GM10248 (cell line): ENCODE measurements at regions not wholly inside any gene's neighbourhood (a gene's known extent, or its start where the extent isn't known, plus 50 kb on each side); places are given as distances from the start of the nearest gene placed in this dataset.

Experiments used
- CTCF ChIA-PET: fragments of 300-600 bp; sonication (Branson Sonifier 250); formaldehyde crosslinking; extraction: SDS; loops from one replicate; lab custom pipeline; 2021; ENCODE audit warnings: antibody characterized with exemption; lab: Yijun Ruan, JAX
- POLR2A ChIA-PET: fragments of 350-650 bp; sonication (Branson Sonifier 250); formaldehyde crosslinking; extraction: SDS; loops from one replicate; lab custom pipeline; 2020; ENCODE audit warnings: antibody characterized with exemption; lab: Yijun Ruan, JAX
- DNase-seq: peaks from one replicate; pipeline ENCODE4 v3.0.0; 2012; ENCODE audit errors: extremely low spot score
- TF ChIP-seq, protein P1 (sequence below): IDR thresholded peaks from 2 replicates; pipeline ENCODE4 v1.5.1; 2012; ENCODE audit warnings: mild to moderate bottlenecking, low read depth; ENCODE audit errors: extremely low read depth, missing control alignments, control extremely low read depth

DNA sequence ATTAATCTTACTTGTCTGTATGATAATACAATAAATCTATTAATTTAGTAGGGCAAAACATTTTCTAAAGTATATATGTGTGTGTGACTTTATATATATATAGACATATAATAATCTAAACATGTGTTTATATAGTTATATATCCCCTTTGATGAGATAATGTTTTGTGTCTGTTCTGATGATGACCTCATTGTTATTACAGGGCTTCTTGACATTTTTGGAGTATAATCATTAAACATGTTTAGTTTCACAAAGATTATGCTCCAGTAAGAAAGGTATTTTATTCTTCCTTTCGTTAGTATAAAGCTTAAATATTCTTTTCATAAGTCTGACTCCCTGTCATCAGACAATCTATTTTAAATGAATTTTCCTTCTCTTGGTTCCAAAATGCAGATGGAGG lies 62.3 kb upstream of the CABCOCO1 start:
- no peak for DNase-seq
- CTCF ChIA-PET: interaction anchor here (1.2 to 2.0 kb wide), 3 partner anchors 11 to 47 kb away, joined by 3 to 7 read pairs (median 4); no protein-coding TSS in a partner anchor
- TF ChIP-seq, protein P1, sequence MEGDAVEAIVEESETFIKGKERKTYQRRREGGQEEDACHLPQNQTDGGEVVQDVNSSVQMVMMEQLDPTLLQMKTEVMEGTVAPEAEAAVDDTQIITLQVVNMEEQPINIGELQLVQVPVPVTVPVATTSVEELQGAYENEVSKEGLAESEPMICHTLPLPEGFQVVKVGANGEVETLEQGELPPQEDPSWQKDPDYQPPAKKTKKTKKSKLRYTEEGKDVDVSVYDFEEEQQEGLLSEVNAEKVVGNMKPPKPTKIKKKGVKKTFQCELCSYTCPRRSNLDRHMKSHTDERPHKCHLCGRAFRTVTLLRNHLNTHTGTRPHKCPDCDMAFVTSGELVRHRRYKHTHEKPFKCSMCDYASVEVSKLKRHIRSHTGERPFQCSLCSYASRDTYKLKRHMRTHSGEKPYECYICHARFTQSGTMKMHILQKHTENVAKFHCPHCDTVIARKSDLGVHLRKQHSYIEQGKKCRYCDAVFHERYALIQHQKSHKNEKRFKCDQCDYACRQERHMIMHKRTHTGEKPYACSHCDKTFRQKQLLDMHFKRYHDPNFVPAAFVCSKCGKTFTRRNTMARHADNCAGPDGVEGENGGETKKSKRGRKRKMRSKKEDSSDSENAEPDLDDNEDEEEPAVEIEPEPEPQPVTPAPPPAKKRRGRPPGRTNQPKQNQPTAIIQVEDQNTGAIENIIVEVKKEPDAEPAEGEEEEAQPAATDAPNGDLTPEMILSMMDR: no peak
- POLR2A ChIA-PET: no interaction called here

DNA sequence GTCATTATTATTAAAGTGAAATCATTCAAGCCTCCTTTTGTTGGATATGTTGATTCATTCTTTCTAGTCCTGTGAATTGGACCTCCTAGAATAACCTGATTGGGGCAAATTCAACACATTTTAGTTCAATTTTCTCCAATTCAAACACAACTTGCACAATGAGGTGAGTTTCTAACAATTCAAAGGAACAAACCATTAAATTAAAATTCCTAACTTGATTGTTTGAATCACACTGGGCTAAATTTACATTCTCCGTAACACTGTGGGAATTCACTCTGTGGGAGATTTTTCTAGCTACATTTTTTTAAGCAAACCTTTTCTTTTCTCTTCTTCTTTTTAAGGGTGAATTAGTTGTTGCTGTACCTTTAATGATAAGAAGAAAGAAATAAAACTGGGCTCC lies 68.3 kb upstream of the CABCOCO1 start:
- TF ChIP-seq, protein P1: no peak
- POLR2A ChIA-PET: no interaction called here
- no peak for DNase-seq
- CTCF ChIA-PET: interaction anchor here (1.6 kb wide), 1 partner anchor 454 kb away, joined by 4 read pairs; no protein-coding TSS in a partner anchor

DNA sequence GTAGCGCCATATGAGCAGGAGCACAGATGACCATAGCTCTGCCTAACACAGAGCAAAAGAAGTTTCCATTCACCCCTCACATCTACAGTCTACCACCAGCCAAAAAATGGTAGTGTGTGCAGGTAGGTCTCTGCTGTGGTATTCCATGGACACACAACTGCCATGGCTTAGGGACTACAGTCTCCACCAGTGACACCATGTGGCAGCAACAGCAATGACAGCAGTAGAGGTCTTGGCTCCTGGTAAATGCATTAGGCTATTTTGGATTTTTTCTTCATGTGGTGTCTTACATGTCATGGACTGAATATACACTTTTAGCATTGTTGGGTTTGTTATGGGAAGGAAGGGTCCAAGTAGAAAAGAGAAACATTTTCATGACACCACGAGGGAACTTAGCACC lies 70.1 kb upstream of the CABCOCO1 start:
- ChIA-PET POLR2A (no interaction called here), CTCF (interaction anchor here (0.9 kb wide), 1 partner anchor 442 kb away, joined by 3 read pairs; no protein-coding TSS in a partner anchor)
- no peak for DNase-seq
- TF ChIP-seq, protein P1: peak; percentile 21

DNA sequence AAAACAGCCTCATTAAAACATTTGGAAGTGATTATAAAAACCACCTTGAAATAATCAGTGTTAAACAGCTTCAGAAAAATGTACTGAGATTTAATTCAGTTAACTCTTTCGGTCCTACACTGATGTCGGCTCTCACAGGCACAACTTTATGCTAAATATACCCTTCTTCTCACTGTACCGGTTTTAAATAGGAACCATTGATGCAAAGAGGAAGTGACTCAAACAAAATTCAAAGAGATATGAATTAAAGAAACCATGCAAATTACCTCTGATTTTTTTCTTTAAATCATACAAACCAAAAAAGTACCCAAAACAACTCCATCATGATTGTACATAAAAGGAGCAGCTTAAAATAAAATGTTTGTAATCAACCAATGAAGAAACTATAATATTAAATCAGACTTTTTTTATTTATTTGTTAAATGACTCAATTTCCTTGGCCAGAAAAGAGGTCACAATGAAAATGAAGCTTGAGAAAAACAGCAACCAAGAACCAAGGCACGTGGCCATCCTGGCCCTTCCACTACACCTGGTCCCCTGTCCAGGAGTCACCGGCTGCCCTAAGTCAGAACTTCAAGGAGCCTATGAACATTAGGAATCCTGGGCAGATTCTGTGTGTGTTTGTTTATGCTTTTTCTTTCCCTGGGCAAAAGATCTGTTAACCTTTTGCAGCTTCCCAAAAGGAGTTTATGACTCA lies 73.0 kb upstream of the CABCOCO1 start:
- CTCF ChIA-PET: interaction anchor here (1.0 kb wide), 1 partner anchor 11 kb away, joined by 3 read pairs; no protein-coding TSS in a partner anchor
- TF ChIP-seq, protein P1: no peak
- no peak for DNase-seq
- POLR2A ChIA-PET: no interaction called here

DNA sequence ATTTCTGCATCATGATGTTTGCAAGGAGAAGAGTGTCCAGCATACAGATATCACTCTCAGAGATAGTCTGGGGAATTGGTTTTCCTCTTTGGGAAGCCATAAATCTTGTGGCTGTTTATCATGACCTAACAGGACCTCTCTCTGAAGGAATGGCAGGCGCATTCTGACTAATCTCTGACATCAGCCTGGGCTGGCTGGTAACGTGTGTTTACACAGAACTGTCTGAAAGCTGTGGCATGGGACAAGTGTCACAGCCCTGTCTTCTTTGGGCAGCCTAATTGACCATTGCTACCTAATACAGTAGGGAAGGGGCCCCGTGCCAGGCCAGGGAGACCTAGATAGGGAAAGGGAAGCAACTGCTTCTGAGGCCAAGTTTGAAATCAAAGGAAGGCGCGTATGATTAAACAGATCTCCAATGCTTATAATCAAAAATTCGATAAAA lies 73.9 kb upstream of the CABCOCO1 start:
- CTCF ChIA-PET: no interaction called here
- no peak for DNase-seq
- TF ChIP-seq, protein P1: no peak
- POLR2A ChIA-PET: no interaction called here

DNA sequence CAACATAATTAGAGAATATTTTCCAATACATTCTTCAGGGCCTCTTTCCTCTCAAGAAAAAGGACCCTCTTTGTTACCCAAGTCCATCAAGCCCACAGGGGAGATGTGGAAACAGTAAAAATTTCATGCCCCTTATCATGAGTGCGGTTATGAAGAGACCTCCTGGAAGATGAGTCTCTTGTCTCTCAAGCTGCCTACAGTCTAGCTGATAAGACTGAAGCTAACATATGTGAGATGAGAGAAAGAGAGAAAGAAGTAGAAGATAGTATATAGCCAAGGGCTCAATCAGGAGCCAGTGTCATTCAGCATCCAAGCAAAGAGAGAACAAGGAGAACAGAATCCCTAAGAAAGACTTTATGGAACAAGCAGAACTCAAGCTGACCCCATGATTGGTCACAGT lies 75.9 kb upstream of the CABCOCO1 start:
- ChIA-PET CTCF (interaction anchor here (0.8 to 1.4 kb wide), 2 partner anchors 12 to 15 kb away, joined by 4 to 7 read pairs; no protein-coding TSS in a partner anchor), POLR2A (no interaction called here)
- TF ChIP-seq, protein P1: no peak
- DNase-seq: no peak
